MV-4-11 (cell line): ENCODE measurements at regions not wholly inside any gene's neighbourhood (a gene's known extent, or its start where the extent isn't known, plus 50 kb on each side); places are given as distances from the start of the nearest gene placed in this dataset.
A peak's percentile ranks its signal among the peaks of the same experiment; 100 is the strongest.

Experiments used
- DNase-seq: peaks from one replicate; lab custom pipeline; 2025; lab: John Stamatoyannopoulos, UW

DNA sequence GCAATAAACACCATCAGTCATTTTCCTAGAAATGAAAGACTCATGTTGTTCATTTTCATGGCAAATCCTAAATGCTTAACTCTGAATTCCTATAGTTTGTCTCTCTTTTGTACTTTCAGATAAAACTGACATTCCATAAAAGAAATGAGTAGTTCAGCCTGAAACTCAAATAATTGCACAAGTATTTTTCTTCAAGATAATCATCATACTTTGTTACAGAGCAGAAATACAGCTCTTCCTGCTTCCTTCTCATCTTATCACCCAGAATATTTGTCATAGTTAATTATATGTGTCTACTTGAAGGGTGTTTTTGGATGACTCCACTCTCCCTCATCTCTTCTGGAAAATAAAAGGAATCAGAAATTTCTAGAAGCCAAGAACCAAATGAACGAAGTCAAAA, 141.1 kb downstream of the HNMT start:
- DNase-seq = no peak

- DNase-seq = no peak
These were observed 142.3 kb downstream of the HNMT start for GRCh38 chr2:138106606-138107005.

DNA sequence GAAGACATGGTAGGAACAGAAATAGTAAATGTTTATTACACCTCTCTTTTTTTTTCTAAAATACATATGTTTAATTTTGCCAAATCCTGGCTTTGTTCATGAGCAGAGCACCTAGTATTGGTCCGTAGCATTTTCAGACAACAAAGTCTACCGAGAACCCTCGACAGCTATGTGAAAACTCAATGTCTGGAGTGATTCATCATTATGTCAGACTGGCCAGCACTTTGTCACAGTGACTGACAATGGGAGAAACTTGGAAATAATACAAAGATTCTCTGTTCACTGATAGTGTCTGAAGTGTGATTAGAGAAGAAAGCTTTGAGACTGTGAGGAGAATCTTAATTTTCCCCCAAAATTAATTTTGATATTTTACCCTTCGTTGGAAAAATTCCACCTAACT, 143.0 kb downstream of the HNMT start:
- no peak for DNase-seq

DNA sequence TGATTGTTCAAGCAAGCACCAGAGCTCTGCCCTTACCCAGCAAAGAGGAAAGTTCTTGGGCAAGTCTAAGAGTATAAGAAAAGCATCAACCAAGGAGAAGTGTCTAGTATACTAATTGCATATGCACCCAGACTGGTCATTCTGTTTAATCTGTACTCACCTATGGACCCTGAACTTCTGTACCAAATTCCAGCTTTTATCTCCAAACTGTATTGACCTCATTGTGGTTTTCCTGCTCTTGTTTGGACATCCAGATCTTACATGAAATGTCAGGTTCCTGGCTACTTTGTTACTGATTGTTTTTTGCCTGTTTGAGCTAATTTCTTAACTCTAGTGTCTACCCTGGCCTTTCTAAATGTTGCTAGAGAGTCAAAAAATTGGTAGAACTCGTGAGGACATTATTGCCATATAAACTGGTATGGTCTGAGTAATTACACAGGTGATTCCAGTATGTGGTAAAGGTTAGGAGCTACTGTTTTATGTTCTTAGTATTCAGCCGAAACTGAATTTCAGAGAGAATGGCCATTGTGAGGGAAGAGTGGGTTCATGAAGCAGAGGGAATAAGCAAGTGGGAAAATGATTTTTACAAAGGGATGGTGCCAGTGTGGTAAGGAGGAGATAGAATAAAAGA, 146.3 kb downstream of the HNMT start:
- DNase-seq = no peak

GRCh38 chr2:138112536-138112935, 148.3 kb downstream of the HNMT start:
- no peak for DNase-seq

DNA sequence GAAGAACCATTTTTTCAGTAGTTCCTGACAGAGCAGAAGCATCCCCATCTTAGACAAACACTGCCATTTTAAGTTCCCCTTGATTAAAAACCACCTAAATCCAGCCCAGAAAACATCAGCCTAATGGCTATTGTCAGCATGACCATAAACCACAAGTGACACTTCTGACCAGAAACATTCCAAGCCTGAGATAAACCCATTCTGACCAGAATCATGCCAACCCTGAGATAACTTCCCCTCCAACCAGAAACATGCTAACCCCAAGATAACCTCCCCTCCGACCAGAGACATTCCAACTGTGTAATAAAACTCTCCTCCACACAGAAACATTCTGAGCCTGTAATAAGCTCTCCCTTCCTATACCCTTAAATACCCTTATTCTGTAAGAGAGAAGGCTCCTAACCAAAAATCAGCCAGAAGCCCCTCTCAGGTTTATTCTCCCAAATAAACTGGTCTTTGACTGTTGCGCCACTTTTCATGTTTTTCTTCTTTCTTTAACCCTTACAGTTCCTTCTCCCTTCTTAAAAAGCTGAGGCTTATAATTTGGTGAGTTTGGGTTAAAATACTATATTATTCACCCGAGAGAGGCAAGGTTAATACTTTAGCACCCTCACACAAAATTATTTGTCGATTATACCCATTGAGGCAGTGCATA, 149.7 kb downstream of the HNMT start:
- peak; percentile 50 for DNase-seq

GRCh38 chr2:138115666-138116065, 151.4 kb downstream of the HNMT start:
- DNase-seq = peak; percentile 43

DNA sequence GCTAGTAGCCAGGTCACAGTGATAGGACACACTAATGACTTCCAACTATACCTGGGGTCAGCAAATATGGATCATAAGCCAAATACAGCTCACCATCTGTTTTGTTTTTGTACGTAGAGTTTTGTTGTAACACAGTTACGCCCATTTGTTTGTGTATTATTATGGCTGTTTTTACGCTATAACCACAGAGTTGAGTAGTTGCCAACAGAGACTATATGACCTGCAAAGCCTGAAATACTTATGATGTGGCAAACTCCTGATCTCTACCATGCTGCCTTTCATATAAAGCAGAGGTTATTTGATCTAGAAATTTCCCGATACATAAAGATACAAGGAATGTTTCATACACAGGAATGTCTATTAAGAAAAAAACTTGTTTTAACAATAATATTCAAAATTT, 152.2 kb downstream of the HNMT start:
- DNase-seq = no peak

- DNase-seq = no peak
These were observed 157.7 kb downstream of the HNMT start for GRCh38 chr2:138121666-138122661.

GRCh38 chr2:138122891-138123290, 158.6 kb downstream of the HNMT start:
- DNase-seq = no peak

- DNase-seq = no peak
These were observed 159.5 kb downstream of the HNMT start for GRCh38 chr2:138123741-138124140.

DNA sequence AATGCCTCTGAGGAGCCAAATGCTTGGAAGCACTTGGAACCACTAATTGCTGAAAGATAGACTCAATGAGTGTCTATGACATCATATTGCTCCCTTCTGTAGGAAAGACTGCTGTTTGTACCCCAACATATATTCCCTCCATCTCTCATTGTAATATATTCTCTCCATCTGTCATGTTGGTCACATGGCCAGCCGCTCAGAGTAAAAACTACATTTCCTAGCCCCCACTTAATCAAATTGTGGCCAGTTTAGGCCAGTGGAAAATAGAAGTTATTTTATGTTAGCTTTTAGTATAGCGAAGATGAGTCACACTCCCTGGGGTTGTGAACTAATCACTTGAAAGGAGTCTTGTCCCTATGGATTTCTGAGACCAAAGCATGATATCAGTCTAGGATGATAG, 160.2 kb downstream of the HNMT start:
- no peak for DNase-seq

- no peak for DNase-seq
These were observed 161.3 kb downstream of the HNMT start for GRCh38 chr2:138125306-138126288.

DNA sequence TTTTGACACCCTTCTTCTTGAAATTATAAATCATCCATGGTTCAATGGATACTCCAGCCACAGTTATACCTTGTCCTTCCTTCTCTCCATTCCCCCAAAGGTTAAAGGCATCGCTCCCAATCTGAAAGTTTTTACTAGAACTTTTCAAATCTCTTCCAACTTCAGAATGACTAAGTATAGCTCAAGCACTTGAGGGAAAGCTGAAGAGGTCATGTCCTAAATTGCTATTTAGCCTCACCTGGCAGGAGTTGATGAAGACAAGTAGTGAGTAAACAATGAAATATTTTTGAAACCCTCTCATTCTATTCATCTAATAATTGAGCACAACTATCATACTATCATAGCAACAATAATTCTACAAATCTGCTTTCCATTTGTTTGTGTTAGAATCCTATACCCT, 167.8 kb downstream of the HNMT start:
- DNase-seq = no peak

DNA sequence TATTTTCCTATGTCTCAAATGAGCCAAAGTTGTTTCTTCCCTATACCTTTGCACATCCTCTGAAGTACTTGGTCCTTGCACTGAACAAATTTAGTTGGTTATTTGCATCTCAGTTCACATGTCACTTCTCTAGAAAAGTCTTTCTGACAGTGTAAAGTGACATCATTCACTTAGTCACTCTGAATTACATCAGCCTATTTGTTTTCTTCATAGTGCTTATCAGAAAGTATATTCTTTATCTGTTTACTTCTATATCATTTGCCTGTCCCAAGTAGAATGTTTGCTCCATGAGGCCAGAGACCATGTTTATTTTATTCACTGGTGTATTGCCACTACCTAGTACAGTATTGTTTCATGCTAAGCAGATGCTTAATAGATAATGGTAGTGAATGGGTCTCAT, 173.7 kb downstream of the HNMT start:
- DNase-seq = no peak

- no peak for DNase-seq
These were observed 183.5 kb downstream of the HNMT start for GRCh38 chr2:138147796-138148195.

- DNase-seq = no peak
These were observed 191.0 kb downstream of the HNMT start for GRCh38 chr2:138155304-138155703.

GRCh38 chr2:138157372-138157771, 193.1 kb downstream of the HNMT start:
- no peak for DNase-seq

DNA sequence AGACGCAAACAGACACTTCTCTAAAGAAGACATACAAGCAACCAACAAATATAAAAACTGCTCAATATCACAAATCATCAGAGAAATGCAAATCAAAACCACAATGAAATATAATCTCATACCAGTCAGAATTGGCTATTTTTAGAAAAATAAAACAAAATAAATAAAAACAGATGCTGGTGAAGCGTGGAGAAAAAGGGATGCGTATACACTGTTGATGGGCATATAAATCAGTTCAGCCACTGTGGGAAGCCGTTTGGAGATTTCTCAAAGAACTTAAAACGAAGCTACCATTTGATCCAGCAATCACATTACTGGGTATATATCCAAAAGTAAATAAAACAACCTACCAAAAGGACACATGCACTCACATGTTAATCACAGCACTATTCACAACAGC, 206.2 kb downstream of the HNMT start:
- no peak for DNase-seq

DNA sequence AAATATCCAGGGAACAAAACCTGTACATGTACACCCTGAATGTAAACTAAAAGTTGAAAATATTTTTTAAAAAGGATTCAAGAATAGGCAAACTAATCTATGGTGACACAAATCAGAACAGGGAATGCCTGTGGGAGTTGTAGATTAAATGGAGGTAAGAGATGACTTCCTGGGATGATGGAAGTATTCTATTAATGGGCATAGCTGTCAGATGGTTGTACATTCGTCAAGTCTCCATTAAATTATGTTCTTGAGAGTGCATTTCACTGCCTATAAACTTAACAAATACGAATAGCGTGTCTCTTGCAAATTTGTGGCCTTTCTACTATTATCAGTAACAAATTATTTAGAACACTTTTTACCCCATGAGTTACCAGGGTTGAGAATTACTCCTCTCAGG, 207.0 kb downstream of the HNMT start:
- no peak for DNase-seq

GRCh38 chr2:138175066-138175465, 210.8 kb downstream of the HNMT start:
- DNase-seq = no peak
